ENCODE measurements at regions not wholly inside any gene's neighbourhood (a gene's known extent, or its start where the extent isn't known, plus 50 kb on each side); places are given as distances from the start of the nearest gene placed in this dataset.

- DNase-seq (ENCODE audit: low read depth, low spot score) (no peak), ATAC-seq (no peak), FAIRE-seq (no peak)
- WGBS (ENCODE audit: insufficient coverage, insufficient replicate concordance, low lambda C conversion rate, missing lambda C conversion rate) = 14% methylated on average over 3 of the region's 3 CpGs
- no peaks in the 10 kb centered on the region for H4K20me1 ChIP-seq (ENCODE audit: control insufficient read depth, insufficient read depth)
- RAD21 ChIA-PET (ENCODE audit: unreplicated experiment) = no interaction called here
- POLR2A ChIA-PET = no interaction called here
- no peaks in the 10 kb centered on the region for H3K27me3 ChIP-seq (replicated peaks in 1 of 2; ENCODE audit: control insufficient read depth in 2 of 2, insufficient read depth in 2 of 2, low read length in 1 of 2)
- CTCF ChIA-PET = no interaction called here
- no peak overlapping the region for H3K4me3 ChIP-seq
- H3K4me1 ChIP-seq (ENCODE audit: control insufficient read depth, insufficient read depth, low read length) = no peaks in the 10 kb centered on the region
- SMC1A ChIA-PET (ENCODE audit: uncharacterized antibody, unreplicated experiment) = no interaction called here
- no peak overlapping the region for H3K27ac ChIP-seq (ENCODE audit: control insufficient read depth, insufficient read depth)
- no peak overlapping the region for H3K9ac ChIP-seq (ENCODE audit: control insufficient read depth, insufficient read depth, low read length)
- in situ Hi-C loops (cut with MboI) (no loop called here), intact Hi-C loops (cut with micrococcal nuclease; ENCODE audit: unreplicated experiment) (no loop called here)
- no peak overlapping the region for H3K4me2 ChIP-seq (ENCODE audit: control insufficient read depth, insufficient read depth)
- BruUV-seq (replicated peaks) = no TSS peak
- no peaks in the 10 kb centered on the region for H3K79me2 ChIP-seq (ENCODE audit: control insufficient read depth, insufficient read depth, low read length)
- no peak overlapping the region for H2AFZ ChIP-seq (ENCODE audit: control insufficient read depth, low read depth, low read length)
- no peaks in the 10 kb centered on the region for H3K9me3 ChIP-seq (replicated peaks; ENCODE audit: control insufficient read depth, insufficient read depth, low read length)
- no peaks in the 10 kb centered on the region for H3K36me3 ChIP-seq (ENCODE audit: control insufficient read depth in 2 of 2, insufficient read depth in 2 of 2, low read length in 1 of 2)
- no peak for TF ChIP-seq YBX1 (IDR thresholded peaks at IDR 0.05)
- TF ChIP-seq EZH2 (IDR thresholded peaks at IDR 0.05; ENCODE audit: borderline replicate concordance, control insufficient read depth, low read depth, low read length) = no peak
- TF ChIP-seq GABPA (IDR thresholded peaks at IDR 0.05; ENCODE audit: low read depth) = no peak
- no peak for TF ChIP-seq SIX5 (IDR thresholded peaks at IDR 0.05; ENCODE audit: low read depth, low read length, severe bottlenecking)
- TF ChIP-seq PAX8 (IDR thresholded peaks at IDR 0.05) = no peak
- no peak for TF ChIP-seq POU2F2 (IDR thresholded peaks at IDR 0.05; ENCODE audit: borderline replicate concordance, low read depth, low read length)
- no peak for TF ChIP-seq E4F1 (IDR thresholded peaks at IDR 0.05; ENCODE audit: borderline replicate concordance, partially characterized antibody)
- no peak for TF ChIP-seq ZBTB33 (IDR thresholded peaks at IDR 0.05)
- no peak for TF ChIP-seq BCLAF1 (IDR thresholded peaks at IDR 0.05)
- no peak for TF ChIP-seq BRCA1 (IDR thresholded peaks at IDR 0.05; ENCODE audit: low read depth, low read length)
- TF ChIP-seq TCF7 (IDR thresholded peaks at IDR 0.05; ENCODE audit: borderline replicate concordance) = no peak
- no peak for TF ChIP-seq CEBPB (IDR thresholded peaks at IDR 0.05; ENCODE audit: borderline replicate concordance in 1 of 2, low read depth in 2 of 2, low read length in 2 of 2)
- TF ChIP-seq ESRRA (IDR thresholded peaks at IDR 0.05; ENCODE audit: low read length) = no peak
- no peak for TF ChIP-seq TARDBP (IDR thresholded peaks at IDR 0.05; ENCODE audit: borderline replicate concordance)
- TF ChIP-seq ZNF274 (IDR thresholded peaks at IDR 0.05; ENCODE audit: insufficient read depth, insufficient read length) = no peak
- no peak for TF ChIP-seq MYB (IDR thresholded peaks at IDR 0.05; ENCODE audit: borderline replicate concordance, low read depth, low read length)
- TF ChIP-seq HDGF (IDR thresholded peaks at IDR 0.05) = no peak
- no peak for TF ChIP-seq IRF3 (IDR thresholded peaks at IDR 0.05)
Measured at GRCh38 chr5:91595424-91595823, 212.3 kb upstream of the ARRDC3 start.

All from GM12878 (cell line).